GM23338 (cell line): ENCODE measurements at regions not wholly inside any gene's neighbourhood (a gene's known extent, or its start where the extent isn't known, plus 50 kb on each side); places are given as distances from the start of the nearest gene placed in this dataset.

Source experiments
- ATAC-seq: fragments of 200-7000 bp; cut with Tn5 transposase; 3 replicates; pipeline ENCODE4 v1.9.1; 2020
- DNase-seq: peaks from one replicate; pipeline ENCODE4 v3.0.0-alpha.2; 2015; ENCODE audit warnings: low spot score
- H2AFZ ChIP-seq: fragments of 200-600 bp; sonication (generic); 2 replicates; pipeline ENCODE4 v1.8.0; 2016; ENCODE audit warnings: antibody characterized with exemption, mild to moderate bottlenecking, moderate library complexity
- H3F3A ChIP-seq: fragments of 200-600 bp; sonication (generic); replicated peaks from 2 replicates; pipeline ENCODE4 v1.8.0; 2017; ENCODE audit warnings: antibody characterized with exemption, mixed run types, low read depth
- H3K27ac ChIP-seq: fragments of 200-600 bp; sonication (generic); 2 replicates; pipeline ENCODE4 v1.6.1; 2016; ENCODE audit warnings: low read depth
- H3K27me3 ChIP-seq: fragments of 200-600 bp; sonication (generic); 2 replicates; pipeline ENCODE4 v1.8.0; 2016; ENCODE audit warnings: mild to moderate bottlenecking, mixed run types, moderate library complexity; ENCODE audit not compliant: insufficient read depth
- H3K36me3 ChIP-seq: fragments of 200-600 bp; sonication (generic); 2 replicates; pipeline ENCODE4 v1.8.0; 2016; ENCODE audit warnings: mild to moderate bottlenecking; ENCODE audit not compliant: insufficient read depth
- H3K4me1 ChIP-seq: fragments of 200-600 bp; sonication (generic); 2 replicates; pipeline ENCODE4 v1.8.0; 2016; ENCODE audit warnings: mild to moderate bottlenecking, moderate library complexity; ENCODE audit not compliant: insufficient read depth
- H3K4me2 ChIP-seq: fragments of 200-600 bp; sonication (generic); 2 replicates; pipeline ENCODE4 v1.7.1; 2017; ENCODE audit warnings: mixed run types
- H3K4me3 ChIP-seq: fragments of 200-600 bp; sonication (generic); 2 replicates; pipeline ENCODE4 v1.6.1; 2016; ENCODE audit warnings: mixed run types
- H3K79me2 ChIP-seq: fragments of 200-600 bp; sonication (generic); replicated peaks from 2 replicates; pipeline ENCODE4 v1.8.0; 2017; ENCODE audit warnings: mild to moderate bottlenecking; ENCODE audit not compliant: insufficient read depth
- H3K9me2 ChIP-seq: fragments of 200-600 bp; sonication (generic); 2 replicates; pipeline ENCODE4 v1.8.0; 2017; ENCODE audit not compliant: insufficient read depth
- H4K20me1 ChIP-seq: fragments of 200-600 bp; sonication (generic); replicated peaks from 2 replicates; pipeline ENCODE4 v1.8.0; 2017; ENCODE audit warnings: mild to moderate bottlenecking; ENCODE audit not compliant: insufficient read depth
- H3K27ac Mint-ChIP-seq: 2 replicates; pipeline ENCODE4 v1.8.0; 2020; ENCODE audit warnings: inconsistent platforms, mild to moderate bottlenecking, moderate library complexity, mixed read lengths
- H3K27me3 Mint-ChIP-seq: 3 replicates; pipeline ENCODE4 v1.8.0; 2022; ENCODE audit warnings: low read depth, mild to moderate bottlenecking, moderate library complexity, mixed read lengths, inconsistent platforms; ENCODE audit not compliant: insufficient read depth, poor library complexity
- H3K36me3 Mint-ChIP-seq: 3 replicates; pipeline ENCODE4 v1.8.0; 2021; ENCODE audit warnings: low read depth, mild to moderate bottlenecking, inconsistent platforms, moderate library complexity, mixed read lengths
- H3K4me1 Mint-ChIP-seq: 3 replicates; pipeline ENCODE4 v1.8.0; 2020; ENCODE audit warnings: mild to moderate bottlenecking, inconsistent platforms, mixed read lengths
- H3K4me3 Mint-ChIP-seq: 3 replicates; pipeline ENCODE4 v1.8.0; 2021; ENCODE audit warnings: moderate library complexity, mild to moderate bottlenecking, inconsistent platforms, mixed read lengths
- H3K9me3 Mint-ChIP-seq: 3 replicates; pipeline ENCODE4 v1.8.0; 2020; ENCODE audit warnings: moderate library complexity, mild to moderate bottlenecking, inconsistent platforms, mixed read lengths
- CREB1 ChIP-seq: fragments of 250-450 bp; sonication (Bioruptor Pico); IDR thresholded peaks from 2 replicates; pipeline ENCODE4 v1.5.0; 2020; ENCODE audit warnings: low read depth, mild to moderate bottlenecking, moderate library complexity
- CTCF ChIP-seq, 2 experiments: fragments of 200-600 bp in 1 of 2; sonication (generic) in 1 of 2; conservative IDR thresholded peaks; 2 replicates each; pipeline versions ENCODE4 v1.5.1 to v1.6.1; 2016 to 2017; ENCODE audit warnings: antibody characterized with exemption in 2 of 2, low read depth in 2 of 2, mild to moderate bottlenecking in 2 of 2, moderate library complexity in 1 of 2
- EZH2 ChIP-seq: fragments of 200-600 bp; sonication (generic); IDR thresholded peaks from one replicate; pipeline ENCODE4 v1.8.0; 2017; ENCODE audit warnings: antibody characterized with exemption, mild to moderate bottlenecking, low read depth; ENCODE audit not compliant: unreplicated experiment
- EZH2phosphoT487 ChIP-seq: fragments of 200-600 bp; sonication (generic); IDR thresholded peaks from one replicate; pipeline ENCODE4 v1.8.1; 2018; ENCODE audit warnings: antibody characterized with exemption; ENCODE audit not compliant: unreplicated experiment
- JUNB ChIP-seq: IDR thresholded peaks from one replicate; pipeline ENCODE4 v1.6.1; 2016; ENCODE audit warnings: antibody characterized with exemption; ENCODE audit not compliant: unreplicated experiment
- NANOG ChIP-seq: IDR thresholded peaks from 2 replicates; pipeline ENCODE4 v1.6.1; 2016; ENCODE audit warnings: antibody characterized with exemption, borderline replicate concordance
- POLR2AphosphoS5 ChIP-seq: IDR thresholded peaks from 2 replicates; pipeline ENCODE4 v1.6.1; 2016; ENCODE audit warnings: antibody characterized with exemption, low read depth
- STAT1 ChIP-seq: IDR thresholded peaks from one replicate; pipeline ENCODE4 v1.6.1; 2016; ENCODE audit warnings: antibody characterized with exemption; ENCODE audit not compliant: unreplicated experiment
- ZNF114 ChIP-seq: fragments of 250-450 bp; sonication (Bioruptor Pico); IDR thresholded peaks from 2 replicates; pipeline ENCODE4 v1.5.0; 2020; ENCODE audit warnings: mild to moderate bottlenecking, moderate library complexity
- ZNF331 ChIP-seq: fragments of 250-450 bp; sonication (Bioruptor Pico); IDR thresholded peaks from 2 replicates; pipeline ENCODE4 v1.5.0; 2020; ENCODE audit warnings: low read depth, mild to moderate bottlenecking, moderate library complexity
- ZNF462 ChIP-seq: fragments of 250-450 bp; sonication (Bioruptor Pico); IDR thresholded peaks from 2 replicates; pipeline ENCODE4 v1.5.0; 2020; ENCODE audit warnings: mild to moderate bottlenecking, moderate library complexity
- TF ChIP-seq, protein P1 (sequence below): IDR thresholded peaks from one replicate; pipeline ENCODE4 v1.6.1; 2018; ENCODE audit warnings: antibody characterized with exemption; ENCODE audit not compliant: unreplicated experiment
- TF ChIP-seq, protein P2 (sequence below): IDR thresholded peaks from 2 replicates; pipeline ENCODE4 v1.6.1; 2016; ENCODE audit warnings: antibody characterized with exemption

GRCh38 chr13:72314210-72314609, 413.2 kb downstream of the MZT1 start:
- TF ChIP-seq ZNF331 (no peak), NANOG (no peak), POLR2AphosphoS5 (no peak), CREB1 (CRISPR knock-in tag) (no peak), EZH2phosphoT487 (no peak), JUNB (no peak), STAT1 (no peak), ZNF462 (CRISPR knock-in tag) (no peak), CTCF (conservative IDR thresholded peaks at IDR 0.05; ENCODE audit: low read depth in 2 of 2) (no peak), EZH2 (no peak), ZNF114 (CRISPR knock-in tag) (no peak)
- TF ChIP-seq, protein P1, sequence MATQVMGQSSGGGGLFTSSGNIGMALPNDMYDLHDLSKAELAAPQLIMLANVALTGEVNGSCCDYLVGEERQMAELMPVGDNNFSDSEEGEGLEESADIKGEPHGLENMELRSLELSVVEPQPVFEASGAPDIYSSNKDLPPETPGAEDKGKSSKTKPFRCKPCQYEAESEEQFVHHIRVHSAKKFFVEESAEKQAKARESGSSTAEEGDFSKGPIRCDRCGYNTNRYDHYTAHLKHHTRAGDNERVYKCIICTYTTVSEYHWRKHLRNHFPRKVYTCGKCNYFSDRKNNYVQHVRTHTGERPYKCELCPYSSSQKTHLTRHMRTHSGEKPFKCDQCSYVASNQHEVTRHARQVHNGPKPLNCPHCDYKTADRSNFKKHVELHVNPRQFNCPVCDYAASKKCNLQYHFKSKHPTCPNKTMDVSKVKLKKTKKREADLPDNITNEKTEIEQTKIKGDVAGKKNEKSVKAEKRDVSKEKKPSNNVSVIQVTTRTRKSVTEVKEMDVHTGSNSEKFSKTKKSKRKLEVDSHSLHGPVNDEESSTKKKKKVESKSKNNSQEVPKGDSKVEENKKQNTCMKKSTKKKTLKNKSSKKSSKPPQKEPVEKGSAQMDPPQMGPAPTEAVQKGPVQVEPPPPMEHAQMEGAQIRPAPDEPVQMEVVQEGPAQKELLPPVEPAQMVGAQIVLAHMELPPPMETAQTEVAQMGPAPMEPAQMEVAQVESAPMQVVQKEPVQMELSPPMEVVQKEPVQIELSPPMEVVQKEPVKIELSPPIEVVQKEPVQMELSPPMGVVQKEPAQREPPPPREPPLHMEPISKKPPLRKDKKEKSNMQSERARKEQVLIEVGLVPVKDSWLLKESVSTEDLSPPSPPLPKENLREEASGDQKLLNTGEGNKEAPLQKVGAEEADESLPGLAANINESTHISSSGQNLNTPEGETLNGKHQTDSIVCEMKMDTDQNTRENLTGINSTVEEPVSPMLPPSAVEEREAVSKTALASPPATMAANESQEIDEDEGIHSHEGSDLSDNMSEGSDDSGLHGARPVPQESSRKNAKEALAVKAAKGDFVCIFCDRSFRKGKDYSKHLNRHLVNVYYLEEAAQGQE = no peak
- TF ChIP-seq, protein P2, sequence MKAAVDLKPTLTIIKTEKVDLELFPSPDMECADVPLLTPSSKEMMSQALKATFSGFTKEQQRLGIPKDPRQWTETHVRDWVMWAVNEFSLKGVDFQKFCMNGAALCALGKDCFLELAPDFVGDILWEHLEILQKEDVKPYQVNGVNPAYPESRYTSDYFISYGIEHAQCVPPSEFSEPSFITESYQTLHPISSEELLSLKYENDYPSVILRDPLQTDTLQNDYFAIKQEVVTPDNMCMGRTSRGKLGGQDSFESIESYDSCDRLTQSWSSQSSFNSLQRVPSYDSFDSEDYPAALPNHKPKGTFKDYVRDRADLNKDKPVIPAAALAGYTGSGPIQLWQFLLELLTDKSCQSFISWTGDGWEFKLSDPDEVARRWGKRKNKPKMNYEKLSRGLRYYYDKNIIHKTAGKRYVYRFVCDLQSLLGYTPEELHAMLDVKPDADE = no peak
- Mint-ChIP-seq H3K36me3 (no peaks in the 10 kb centered on the region), H3K27ac (no peak overlapping the region; the same call in 1 of the 2 replicates), H3K9me3 (no peaks in the 10 kb centered on the region), H3K27me3 (no peaks in the 10 kb centered on the region), H3K4me3 (no peak overlapping the region), H3K4me1 (peaks cover 15% of the 10 kb centered on the region; the same call in 2 of the 3 replicates)
- H2AFZ ChIP-seq = no peak overlapping the region
- no peak overlapping the region for H3K4me3 ChIP-seq
- H3F3A ChIP-seq = no peaks in the 10 kb centered on the region
- no peak overlapping the region for H3K27ac ChIP-seq
- H3K27me3 ChIP-seq = no peaks in the 10 kb centered on the region
- no peaks in the 10 kb centered on the region for H3K36me3 ChIP-seq
- ATAC-seq = no peak
- H3K4me1 ChIP-seq = peaks cover 12% of the 10 kb centered on the region; the same call in 1 of the 2 replicates
- H3K4me2 ChIP-seq = no peak overlapping the region
- no peaks in the 10 kb centered on the region; the same call in 1 of the 2 replicates for H3K9me2 ChIP-seq
- H4K20me1 ChIP-seq = no peaks in the 10 kb centered on the region
- no peak for DNase-seq
- H3K79me2 ChIP-seq = no peaks in the 10 kb centered on the region
